ENCODE measurements at regions not wholly inside any gene's neighbourhood (a gene's known extent, or its start where the extent isn't known, plus 50 kb on each side); places are given as distances from the start of the nearest gene placed in this dataset.
"Not testable (repeated sequence)": the region's sequence is repeated elsewhere in the genome, so short reads cannot be mapped to it uniquely, and the experiment has no call there.

GRCh38 chr21:39007985-39008384 lies 175.3 kb downstream of the PSMG1 start:
- TF ChIP-seq POLR2A (IDR thresholded peaks at IDR 0.05; ENCODE audit: low read depth, low read length): no peak
- FAIRE-seq (no peak), DNase-seq (ENCODE audit: insufficient read length, low spot score) (no peak)

- TF ChIP-seq POLR2A (IDR thresholded peaks at IDR 0.05; ENCODE audit: low read depth, low read length): no peak
- FAIRE-seq: no peak
- no peak for DNase-seq (ENCODE audit: insufficient read length, low spot score)
Measured at GRCh38 chr21:39007532-39007931, 175.7 kb downstream of the PSMG1 start.

- no peak for TF ChIP-seq POLR2A (IDR thresholded peaks at IDR 0.05; ENCODE audit: low read depth, low read length)
- FAIRE-seq: no peak
- DNase-seq (ENCODE audit: insufficient read length, low spot score): no peak
Measured at GRCh38 chr21:39006571-39007311, 176.5 kb downstream of the PSMG1 start.

- DNase-seq (ENCODE audit: insufficient read length, low spot score): no peak
- TF ChIP-seq POLR2A (IDR thresholded peaks at IDR 0.05; ENCODE audit: low read depth, low read length): no peak
- FAIRE-seq: no peak
Measured at GRCh38 chr21:39005502-39005787, 177.8 kb downstream of the PSMG1 start.

- FAIRE-seq (no peak), DNase-seq (ENCODE audit: insufficient read length, low spot score) (no peak)
- TF ChIP-seq POLR2A (IDR thresholded peaks at IDR 0.05; ENCODE audit: low read depth, low read length): no peak
Measured at GRCh38 chr21:39004634-39005501, 178.4 kb downstream of the PSMG1 start.

GRCh38 chr21:39003982-39004633 lies 179.1 kb downstream of the PSMG1 start:
- TF ChIP-seq POLR2A (IDR thresholded peaks at IDR 0.05; ENCODE audit: low read depth, low read length): no peak; the same call in 1 of the 2 replicates
- DNase-seq (ENCODE audit: insufficient read length, low spot score) (no peak), FAIRE-seq (no peak)

- DNase-seq (ENCODE audit: insufficient read length, low spot score): no peak
- no peak for FAIRE-seq
- TF ChIP-seq POLR2A (IDR thresholded peaks at IDR 0.05; ENCODE audit: low read depth, low read length): no peak
Measured at GRCh38 chr21:39001341-39001740, 181.9 kb downstream of the PSMG1 start.

- TF ChIP-seq POLR2A (IDR thresholded peaks at IDR 0.05; ENCODE audit: low read depth, low read length): no peak
- FAIRE-seq (no peak), DNase-seq (ENCODE audit: insufficient read length, low spot score) (no peak)
Measured at GRCh38 chr21:39000496-39000895, 182.8 kb downstream of the PSMG1 start.

GRCh38 chr21:38999161-38999560 lies 184.1 kb downstream of the PSMG1 start:
- no peak for DNase-seq (ENCODE audit: insufficient read length, low spot score)
- TF ChIP-seq POLR2A (IDR thresholded peaks at IDR 0.05; ENCODE audit: low read depth, low read length): no peak
- no peak for FAIRE-seq

- DNase-seq (ENCODE audit: insufficient read length, low spot score); FAIRE-seq: not testable (repeated sequence)
Measured at GRCh38 chr21:38998281-38998680, 185.0 kb downstream of the PSMG1 start.

- DNase-seq (ENCODE audit: insufficient read length, low spot score); FAIRE-seq: not testable (repeated sequence)
Measured at GRCh38 chr21:38997843-38998175, 185.4 kb downstream of the PSMG1 start.

- DNase-seq (ENCODE audit: insufficient read length, low spot score) (no peak), FAIRE-seq (no peak)
- TF ChIP-seq POLR2A (IDR thresholded peaks at IDR 0.05; ENCODE audit: low read depth, low read length): no peak
Measured at GRCh38 chr21:38997051-38997842, 186.0 kb downstream of the PSMG1 start.

GRCh38 chr21:38996355-38996754 lies 186.9 kb downstream of the PSMG1 start:
- FAIRE-seq (no peak), DNase-seq (ENCODE audit: insufficient read length, low spot score) (no peak)
- TF ChIP-seq POLR2A (IDR thresholded peaks at IDR 0.05; ENCODE audit: low read depth, low read length): no peak

GRCh38 chr21:38995731-38996130 lies 187.5 kb downstream of the PSMG1 start:
- no peak for DNase-seq (ENCODE audit: insufficient read length, low spot score)
- no peak for TF ChIP-seq POLR2A (IDR thresholded peaks at IDR 0.05; ENCODE audit: low read depth, low read length)
- FAIRE-seq: no peak
